ENCODE measurements at regions not wholly inside any gene's neighbourhood (a gene's known extent, or its start where the extent isn't known, plus 50 kb on each side); places are given as distances from the start of the nearest gene placed in this dataset.
"Not testable (repeated sequence)": the region's sequence is repeated elsewhere in the genome, so short reads cannot be mapped to it uniquely, and the experiment has no call there.

DNA sequence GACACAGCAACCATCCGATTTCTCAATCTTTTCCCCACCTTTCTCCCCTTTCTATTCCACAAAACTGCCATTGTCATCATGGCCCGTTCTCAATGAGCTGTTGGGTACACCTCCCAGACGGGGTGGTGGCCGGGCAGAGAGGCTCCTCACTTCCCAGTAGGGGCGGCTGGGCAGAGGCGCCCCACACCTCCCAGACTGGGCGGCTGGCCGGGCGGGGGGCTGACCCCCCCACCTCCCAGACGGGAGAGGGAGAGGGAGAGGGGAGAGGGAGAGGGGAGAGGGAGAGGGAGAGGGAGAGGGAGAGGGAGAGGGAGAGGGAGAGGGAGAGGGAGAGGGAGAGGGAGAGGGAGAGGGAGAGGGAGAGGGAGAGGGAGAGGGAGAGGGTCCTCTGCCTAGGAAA is 91.9 kb upstream of the NXPH2 start:
- H3K36me3 Mint-ChIP-seq (ENCODE audit: low read depth); H3K4me3 Mint-ChIP-seq; H3K4me1 Mint-ChIP-seq (ENCODE audit: low read depth); intact Hi-C loops (cut with micrococcal nuclease); H3K9me3 Mint-ChIP-seq; H3K27me3 Mint-ChIP-seq; H3K27ac Mint-ChIP-seq: not testable (repeated sequence)

- intact Hi-C loops (cut with micrococcal nuclease), result no loop called here
- no peaks in the 10 kb centered on the region for H3K4me1 Mint-ChIP-seq (ENCODE audit: low read depth)
- no peaks in the 10 kb centered on the region for H3K9me3 Mint-ChIP-seq
- H3K27ac Mint-ChIP-seq, result no peak overlapping the region
- H3K4me3 Mint-ChIP-seq, result no peak overlapping the region
- H3K27me3 Mint-ChIP-seq, result no peaks in the 10 kb centered on the region
- H3K36me3 Mint-ChIP-seq (ENCODE audit: low read depth), result no peaks in the 10 kb centered on the region
These were observed 91.1 kb upstream of the NXPH2 start for GRCh38 chr2:138871312-138871711.

DNA sequence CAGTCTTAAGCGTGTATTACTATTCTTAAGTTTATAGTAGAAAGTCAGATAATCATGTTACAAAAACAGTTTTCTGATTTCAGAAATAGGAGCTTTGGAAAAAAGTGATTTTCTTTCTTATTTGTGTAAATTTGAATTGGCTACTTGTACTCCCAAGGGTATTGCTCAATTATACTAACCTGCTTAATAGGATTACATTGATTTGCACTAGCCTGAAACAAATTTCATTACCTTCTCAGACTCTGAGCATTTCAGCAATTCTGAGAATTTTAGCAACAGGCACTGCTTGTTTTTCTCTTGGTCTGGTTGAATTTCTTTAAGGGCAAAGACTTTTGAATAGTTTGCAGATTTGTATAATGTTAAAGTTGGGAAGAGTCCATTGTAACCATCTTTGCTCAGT is 87.2 kb upstream of the NXPH2 start:
- H3K27me3 Mint-ChIP-seq, result no peaks in the 10 kb centered on the region
- H3K4me3 Mint-ChIP-seq, result no peak overlapping the region
- H3K27ac Mint-ChIP-seq, result no peak overlapping the region
- H3K9me3 Mint-ChIP-seq, result no peaks in the 10 kb centered on the region
- H3K36me3 Mint-ChIP-seq (ENCODE audit: low read depth), result no peaks in the 10 kb centered on the region
- no peaks in the 10 kb centered on the region for H3K4me1 Mint-ChIP-seq (ENCODE audit: low read depth)
- intact Hi-C loops (cut with micrococcal nuclease), result no loop called here

- Mint-ChIP-seq H3K4me3 (no peak overlapping the region), H3K27me3 (no peaks in the 10 kb centered on the region), H3K9me3 (no peaks in the 10 kb centered on the region), H3K4me1 (ENCODE audit: low read depth) (no peaks in the 10 kb centered on the region), H3K36me3 (ENCODE audit: low read depth) (no peaks in the 10 kb centered on the region), H3K27ac (no peak overlapping the region)
- intact Hi-C loops (cut with micrococcal nuclease), result no loop called here
These were observed 86.6 kb upstream of the NXPH2 start for GRCh38 chr2:138866797-138867196.

DNA sequence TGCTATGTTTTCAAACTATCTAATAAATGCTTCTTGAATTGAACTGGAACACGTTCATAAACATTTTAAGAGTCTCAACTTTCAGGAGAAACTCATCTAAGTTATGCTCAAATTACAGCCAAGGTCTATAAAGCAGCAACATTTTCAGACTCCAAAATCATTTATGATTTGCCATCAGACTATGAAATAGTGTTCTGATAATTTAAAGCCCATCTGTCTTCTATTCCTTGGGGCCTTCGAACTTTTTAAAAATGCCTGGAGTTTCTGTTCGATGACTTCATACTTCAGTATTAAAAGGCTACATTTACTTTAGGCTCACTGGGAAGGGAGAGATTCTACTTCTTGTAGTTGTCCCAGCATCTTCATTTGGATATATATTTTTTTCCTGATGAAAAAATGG is 73.6 kb upstream of the NXPH2 start:
- H3K9me3 Mint-ChIP-seq, result no peaks in the 10 kb centered on the region
- H3K4me1 Mint-ChIP-seq (ENCODE audit: low read depth), result no peaks in the 10 kb centered on the region
- H3K4me3 Mint-ChIP-seq, result no peak overlapping the region
- intact Hi-C loops (cut with micrococcal nuclease), result no loop called here
- no peaks in the 10 kb centered on the region for H3K36me3 Mint-ChIP-seq (ENCODE audit: low read depth)
- no peaks in the 10 kb centered on the region for H3K27me3 Mint-ChIP-seq
- H3K27ac Mint-ChIP-seq, result no peak overlapping the region

DNA sequence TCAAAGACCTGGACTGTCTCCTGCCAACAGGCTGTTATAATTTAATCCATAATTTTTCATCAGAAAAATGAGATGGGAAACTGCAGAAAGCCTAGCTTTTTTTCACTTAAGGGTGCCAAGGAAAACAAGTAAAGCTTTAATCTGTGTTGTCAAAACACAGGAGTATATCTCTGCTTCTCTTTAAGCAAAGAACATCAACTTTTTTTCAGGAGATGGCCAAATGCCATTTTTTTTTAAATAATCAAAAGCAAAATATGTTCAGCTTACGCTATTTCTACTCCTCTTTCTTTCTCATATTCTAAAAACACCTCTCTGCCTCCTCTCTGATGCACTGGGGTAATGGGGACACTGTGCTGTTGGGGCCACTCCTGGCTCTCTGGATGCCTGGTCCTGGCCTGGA is 73.1 kb upstream of the NXPH2 start:
- H3K36me3 Mint-ChIP-seq (ENCODE audit: low read depth), result no peaks in the 10 kb centered on the region
- no peaks in the 10 kb centered on the region for H3K9me3 Mint-ChIP-seq
- H3K4me1 Mint-ChIP-seq (ENCODE audit: low read depth), result no peaks in the 10 kb centered on the region
- H3K27ac Mint-ChIP-seq, result no peak overlapping the region
- intact Hi-C loops (cut with micrococcal nuclease), result no loop called here
- no peak overlapping the region for H3K4me3 Mint-ChIP-seq
- H3K27me3 Mint-ChIP-seq, result no peaks in the 10 kb centered on the region

DNA sequence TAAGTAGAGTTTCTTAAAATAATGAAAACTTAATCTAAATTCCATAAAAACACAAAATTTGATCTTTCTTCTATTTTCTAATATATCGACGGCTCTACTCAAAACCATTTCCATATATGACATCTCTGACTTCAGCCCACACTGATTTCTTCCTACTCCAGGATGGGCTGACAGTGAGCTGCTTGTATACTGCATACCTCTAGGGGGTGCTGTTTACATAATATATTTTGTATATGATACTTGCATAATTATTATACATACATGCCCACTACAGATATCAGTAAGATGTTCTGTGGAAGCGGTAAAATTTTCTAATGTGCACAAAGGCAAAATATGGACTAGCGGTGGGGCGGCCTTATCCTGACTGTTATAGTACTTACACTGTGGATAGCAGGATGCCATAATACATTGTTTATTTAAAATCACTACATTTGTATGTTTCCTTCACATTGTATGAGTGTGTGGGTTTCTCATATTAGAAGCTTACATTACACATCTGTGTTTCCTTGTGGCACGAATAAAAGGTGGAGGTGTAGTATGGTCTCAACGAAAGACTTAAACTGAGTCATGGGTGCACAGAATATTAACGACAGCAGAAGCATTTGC is 66.1 kb upstream of the NXPH2 start:
- H3K4me1 Mint-ChIP-seq (ENCODE audit: low read depth), result no peaks in the 10 kb centered on the region

DNA sequence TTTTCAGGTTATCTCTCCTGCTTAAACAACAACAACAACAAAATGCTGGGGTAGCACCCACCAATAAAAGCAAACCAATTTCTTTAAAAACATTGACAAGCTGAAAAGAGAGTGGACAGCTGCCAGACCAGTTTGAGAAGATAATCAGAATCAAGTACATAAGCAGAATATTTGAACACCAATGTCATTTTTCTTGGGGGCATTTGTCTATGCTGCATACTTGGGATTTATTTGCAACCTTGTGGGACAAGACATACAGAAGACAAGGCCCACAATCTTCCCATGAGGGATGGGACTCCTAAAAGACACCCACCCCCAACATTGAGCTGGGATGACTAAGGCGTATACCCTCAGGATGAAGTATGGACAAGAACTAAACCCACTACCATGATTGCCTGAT is 62.2 kb upstream of the NXPH2 start:
- intact Hi-C loops (cut with micrococcal nuclease), result no loop called here
- Mint-ChIP-seq H3K27me3 (no peaks in the 10 kb centered on the region), H3K4me1 (ENCODE audit: low read depth) (no peaks in the 10 kb centered on the region), H3K4me3 (no peak overlapping the region), H3K27ac (no peak overlapping the region), H3K36me3 (ENCODE audit: low read depth) (no peaks in the 10 kb centered on the region), H3K9me3 (no peaks in the 10 kb centered on the region)

More for the DNA sequence above, 66.1 kb upstream of the NXPH2 start:
- Mint-ChIP-seq H3K9me3 (no peaks in the 10 kb centered on the region), H3K27me3 (no peaks in the 10 kb centered on the region), H3K4me3 (no peak overlapping the region), H3K27ac (no peak overlapping the region), H3K36me3 (ENCODE audit: low read depth) (no peaks in the 10 kb centered on the region)
- intact Hi-C loops (cut with micrococcal nuclease), result no loop called here

- Mint-ChIP-seq H3K4me3 (no peak overlapping the region), H3K36me3 (ENCODE audit: low read depth) (no peaks in the 10 kb centered on the region), H3K9me3 (no peaks in the 10 kb centered on the region), H3K4me1 (ENCODE audit: low read depth) (no peaks in the 10 kb centered on the region), H3K27me3 (no peaks in the 10 kb centered on the region), H3K27ac (no peak overlapping the region)
- intact Hi-C loops (cut with micrococcal nuclease), result no loop called here
These were observed 61.3 kb upstream of the NXPH2 start for GRCh38 chr2:138841459-138841858.

DNA sequence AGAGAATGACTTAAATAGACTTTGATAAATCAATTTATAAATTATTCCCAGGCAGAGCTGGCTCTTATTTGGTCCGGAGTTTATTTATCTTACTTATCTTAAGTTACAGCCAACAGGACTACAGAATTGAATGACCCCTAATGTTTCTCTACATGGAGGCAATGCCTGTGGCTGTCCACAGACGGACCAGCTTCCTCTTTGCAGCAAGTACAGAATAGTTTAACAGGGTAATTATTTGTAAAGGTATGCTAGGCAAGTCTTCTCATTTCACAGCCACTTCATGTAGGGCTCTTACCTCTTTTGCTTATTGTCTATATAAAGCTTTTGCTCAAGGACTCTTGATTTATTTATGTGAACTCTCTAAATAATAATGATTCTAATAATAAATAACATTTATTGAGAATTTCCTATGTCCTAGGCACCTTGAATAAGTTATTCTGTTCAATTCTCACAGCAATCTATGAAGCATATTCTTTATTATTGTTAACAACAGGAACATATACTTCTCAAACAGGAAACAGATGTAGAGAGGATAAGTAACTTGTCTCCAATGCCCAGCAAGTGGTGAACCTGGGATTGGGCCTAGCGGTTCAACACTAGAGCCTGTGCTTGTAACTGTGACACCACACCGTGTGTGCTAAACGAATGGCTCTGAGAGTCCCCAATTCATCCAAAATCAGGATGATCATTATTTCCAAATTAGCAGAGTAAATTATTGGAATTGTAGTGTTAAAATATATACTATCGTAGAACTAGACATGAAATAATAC is 58.8 kb upstream of the NXPH2 start:
- no peaks in the 10 kb centered on the region for H3K9me3 Mint-ChIP-seq
- H3K27ac Mint-ChIP-seq, result no peak overlapping the region
- no peaks in the 10 kb centered on the region for H3K36me3 Mint-ChIP-seq (ENCODE audit: low read depth)
- no peak overlapping the region for H3K4me3 Mint-ChIP-seq
- intact Hi-C loops (cut with micrococcal nuclease), result no loop called here
- H3K4me1 Mint-ChIP-seq (ENCODE audit: low read depth), result no peaks in the 10 kb centered on the region
- no peaks in the 10 kb centered on the region for H3K27me3 Mint-ChIP-seq

DNA sequence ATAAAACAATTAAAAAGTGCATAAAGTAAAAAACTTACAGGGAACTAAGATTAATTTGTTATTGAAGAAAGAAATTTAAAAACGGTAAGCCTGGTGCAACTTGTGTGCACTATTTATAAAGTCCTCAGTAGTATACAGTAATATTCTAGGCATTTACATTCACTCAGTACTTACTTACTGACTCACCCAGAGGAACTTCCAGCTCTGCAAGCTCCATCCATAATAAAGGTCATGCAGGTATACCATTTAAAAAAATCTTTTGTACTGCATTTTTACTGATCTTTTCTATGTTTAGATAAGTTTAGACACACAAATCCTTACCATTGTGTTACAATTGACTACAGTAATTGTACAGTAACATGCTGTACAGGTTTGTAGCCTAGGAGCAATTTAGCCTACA is 51.5 kb upstream of the NXPH2 start:
- no peaks in the 10 kb centered on the region for H3K27me3 Mint-ChIP-seq
- H3K9me3 Mint-ChIP-seq, result no peaks in the 10 kb centered on the region
- H3K36me3 Mint-ChIP-seq (ENCODE audit: low read depth), result no peaks in the 10 kb centered on the region
- H3K27ac Mint-ChIP-seq, result no peak overlapping the region
- intact Hi-C loops (cut with micrococcal nuclease), result no loop called here
- H3K4me1 Mint-ChIP-seq (ENCODE audit: low read depth), result peaks cover 5% of the 10 kb centered on the region
- H3K4me3 Mint-ChIP-seq, result no peak overlapping the region

GRCh38 chr2:138831154-138831553 is 51.0 kb upstream of the NXPH2 start:
- no peaks in the 10 kb centered on the region for H3K9me3 Mint-ChIP-seq
- no peak overlapping the region for H3K27ac Mint-ChIP-seq
- no peaks in the 10 kb centered on the region for H3K27me3 Mint-ChIP-seq
- H3K4me1 Mint-ChIP-seq (ENCODE audit: low read depth), result peaks cover 5% of the 10 kb centered on the region
- H3K36me3 Mint-ChIP-seq (ENCODE audit: low read depth), result no peaks in the 10 kb centered on the region
- H3K4me3 Mint-ChIP-seq, result no peak overlapping the region
- intact Hi-C loops (cut with micrococcal nuclease), result no loop called here

GRCh38 chr2:138830547-138830946 is 50.4 kb upstream of the NXPH2 start:
- Mint-ChIP-seq H3K4me3 (no peak overlapping the region), H3K9me3 (no peaks in the 10 kb centered on the region), H3K4me1 (ENCODE audit: low read depth) (peaks cover 5% of the 10 kb centered on the region), H3K27ac (no peak overlapping the region), H3K27me3 (no peaks in the 10 kb centered on the region), H3K36me3 (ENCODE audit: low read depth) (no peaks in the 10 kb centered on the region)
- intact Hi-C loops (cut with micrococcal nuclease), result no loop called here
